Epithelial cell of proximal tubule (primary cell): ENCODE measurements at regions not wholly inside any gene's neighbourhood (a gene's known extent, or its start where the extent isn't known, plus 50 kb on each side); places are given as distances from the start of the nearest gene placed in this dataset.
"Not testable (repeated sequence)": the region's sequence is repeated elsewhere in the genome, so short reads cannot be mapped to it uniquely, and the experiment has no call there.

ENCODE experiments used
- DNase-seq: peaks from one replicate; pipeline ENCODE4 v3.0.0-alpha.2; 2011; ENCODE audit warnings: low read depth
- H3K4me3 ChIP-seq: 2 replicates; pipeline ENCODE4 v1.5.1; 2011; ENCODE audit warnings: low read depth, mild to moderate bottlenecking, low read length
- TF ChIP-seq, protein P1 (sequence below): conservative IDR thresholded peaks from 2 replicates; pipeline ENCODE4 v1.5.1; 2012; ENCODE audit warnings: low read depth, mild to moderate bottlenecking, low read length

- no peak for DNase-seq
- TF ChIP-seq, protein P1, sequence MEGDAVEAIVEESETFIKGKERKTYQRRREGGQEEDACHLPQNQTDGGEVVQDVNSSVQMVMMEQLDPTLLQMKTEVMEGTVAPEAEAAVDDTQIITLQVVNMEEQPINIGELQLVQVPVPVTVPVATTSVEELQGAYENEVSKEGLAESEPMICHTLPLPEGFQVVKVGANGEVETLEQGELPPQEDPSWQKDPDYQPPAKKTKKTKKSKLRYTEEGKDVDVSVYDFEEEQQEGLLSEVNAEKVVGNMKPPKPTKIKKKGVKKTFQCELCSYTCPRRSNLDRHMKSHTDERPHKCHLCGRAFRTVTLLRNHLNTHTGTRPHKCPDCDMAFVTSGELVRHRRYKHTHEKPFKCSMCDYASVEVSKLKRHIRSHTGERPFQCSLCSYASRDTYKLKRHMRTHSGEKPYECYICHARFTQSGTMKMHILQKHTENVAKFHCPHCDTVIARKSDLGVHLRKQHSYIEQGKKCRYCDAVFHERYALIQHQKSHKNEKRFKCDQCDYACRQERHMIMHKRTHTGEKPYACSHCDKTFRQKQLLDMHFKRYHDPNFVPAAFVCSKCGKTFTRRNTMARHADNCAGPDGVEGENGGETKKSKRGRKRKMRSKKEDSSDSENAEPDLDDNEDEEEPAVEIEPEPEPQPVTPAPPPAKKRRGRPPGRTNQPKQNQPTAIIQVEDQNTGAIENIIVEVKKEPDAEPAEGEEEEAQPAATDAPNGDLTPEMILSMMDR = no peak
- H3K4me3 ChIP-seq = no peak overlapping the region
These were observed 566.8 kb upstream of the PTGER4 start for GRCh38 chr5:40112875-40113274.

DNA sequence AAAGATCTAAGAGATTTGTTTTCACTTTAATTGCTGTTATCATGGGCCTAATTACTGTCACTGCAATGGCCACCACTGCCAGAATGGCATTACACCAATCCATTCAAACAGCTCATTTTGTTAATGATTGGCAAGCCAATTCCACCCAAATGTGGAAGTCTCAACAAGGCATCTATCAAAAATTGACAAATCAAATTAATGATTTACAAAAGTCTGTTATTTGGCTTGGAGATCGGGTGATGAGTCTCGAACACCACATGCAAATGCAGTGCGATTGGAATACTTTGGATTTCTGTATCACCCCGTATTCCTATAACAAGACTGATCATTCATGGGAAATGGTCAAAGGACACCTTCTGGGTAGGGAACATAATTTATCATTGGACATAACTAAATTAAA is 568.7 kb upstream of the PTGER4 start:
- DNase-seq = peak; percentile 45
- not testable (repeated sequence) for H3K4me3 ChIP-seq

GRCh38 chr5:40108764-40109390 is 570.8 kb upstream of the PTGER4 start:
- not testable (repeated sequence) for H3K4me3 ChIP-seq
- peak; percentile 32 for DNase-seq

DNA sequence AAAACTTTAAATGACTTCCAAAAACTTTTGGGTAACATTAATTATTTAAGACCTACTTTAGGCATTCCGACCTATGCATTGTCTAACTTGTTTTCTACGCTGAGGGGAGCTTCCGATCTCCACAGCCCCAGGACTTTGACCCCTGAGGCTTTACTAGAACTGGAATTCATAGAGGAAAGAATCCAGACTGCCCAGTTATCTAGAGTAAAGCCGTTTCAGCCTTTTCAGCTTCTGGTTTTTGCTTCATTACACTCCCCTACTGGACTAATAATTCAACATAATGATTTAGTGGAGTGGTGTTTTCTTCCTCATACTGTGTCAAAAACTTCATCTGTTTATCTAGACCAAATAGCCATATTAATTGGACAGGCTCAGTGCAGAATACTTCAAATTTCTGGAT is 571.9 kb upstream of the PTGER4 start:
- DNase-seq, H3K4me3 ChIP-seq: not testable (repeated sequence)

- TF ChIP-seq, protein P1 = no peak
- DNase-seq = no peak
- H3K4me3 ChIP-seq = no peak overlapping the region
These were observed 572.9 kb upstream of the PTGER4 start for GRCh38 chr5:40106847-40107246.

GRCh38 chr5:40098313-40098712 is 581.4 kb upstream of the PTGER4 start:
- TF ChIP-seq, protein P1 = no peak
- no peak overlapping the region for H3K4me3 ChIP-seq

DNA sequence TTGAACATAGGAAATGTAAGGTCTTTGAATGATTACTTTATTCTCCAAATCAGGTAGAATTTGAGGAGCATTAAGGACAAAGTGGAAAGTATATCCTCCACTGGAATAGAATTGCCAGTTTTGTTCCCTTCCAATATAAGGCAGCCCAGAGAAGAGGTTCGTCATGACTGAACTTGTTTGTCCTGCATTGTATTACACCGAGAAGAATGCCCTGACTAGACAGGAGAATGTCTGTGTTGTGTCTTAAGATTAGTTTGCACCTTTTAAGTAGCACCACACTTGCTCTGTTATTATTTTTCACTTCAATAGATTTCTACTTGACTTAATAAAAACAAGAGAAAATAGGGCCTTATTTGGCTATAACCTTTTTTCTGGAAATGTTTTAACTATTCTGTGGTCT is 586.2 kb upstream of the PTGER4 start:
- TF ChIP-seq, protein P1 = no peak
- DNase-seq = no peak
- H3K4me3 ChIP-seq = no peak overlapping the region

More at GRCh38 chr5:40098313-40098712, 581.4 kb upstream of the PTGER4 start:
- no peak for DNase-seq

DNA sequence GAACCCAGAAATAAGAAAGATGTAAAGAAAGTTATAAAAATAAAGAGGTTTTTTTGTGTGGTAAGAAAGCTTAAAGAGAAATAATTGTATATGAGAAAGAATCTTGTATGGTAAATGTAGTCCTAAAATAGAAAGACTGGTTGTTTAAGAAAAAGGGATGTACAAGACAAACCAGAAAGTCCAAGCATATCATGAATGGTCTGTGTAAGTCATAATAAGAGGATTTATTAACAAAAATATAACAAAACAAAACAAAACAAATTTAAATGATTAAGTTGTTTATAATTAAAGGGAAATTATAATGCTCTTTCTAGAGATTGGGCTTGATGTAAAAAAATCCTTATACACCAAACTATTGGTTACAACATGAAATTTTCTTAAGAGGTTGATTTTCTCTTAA is 590.4 kb upstream of the PTGER4 start:
- no peak overlapping the region for H3K4me3 ChIP-seq
- DNase-seq = no peak
- TF ChIP-seq, protein P1 = no peak

- no peak for DNase-seq
- no peak overlapping the region for H3K4me3 ChIP-seq
- TF ChIP-seq, protein P1 = no peak
These were observed 595.1 kb upstream of the PTGER4 start for GRCh38 chr5:40084614-40085013.
